Astrocyte (in vitro differentiated cells and primary cell): ENCODE measurements at regions not wholly inside any gene's neighbourhood (a gene's known extent, or its start where the extent isn't known, plus 50 kb on each side); places are given as distances from the start of the nearest gene placed in this dataset.
"Not testable (repeated sequence)": the region's sequence is repeated elsewhere in the genome, so short reads cannot be mapped to it uniquely, and the experiment has no call there.

Source experiments
- EZH2 ChIP-seq: IDR thresholded peaks from 2 replicates; pipeline ENCODE4 v1.6.1; 2012; ENCODE audit warnings: mild to moderate bottlenecking, low read length, inconsistent platforms; ENCODE audit not compliant: insufficient read depth
- TF ChIP-seq, protein P1 (sequence below): IDR thresholded peaks from 2 replicates; pipeline ENCODE4 v1.5.1; 2011; ENCODE audit warnings: low read depth, mild to moderate bottlenecking, inconsistent platforms, low read length, moderate library complexity; ENCODE audit not compliant: insufficient read depth

- TF ChIP-seq, protein P1, sequence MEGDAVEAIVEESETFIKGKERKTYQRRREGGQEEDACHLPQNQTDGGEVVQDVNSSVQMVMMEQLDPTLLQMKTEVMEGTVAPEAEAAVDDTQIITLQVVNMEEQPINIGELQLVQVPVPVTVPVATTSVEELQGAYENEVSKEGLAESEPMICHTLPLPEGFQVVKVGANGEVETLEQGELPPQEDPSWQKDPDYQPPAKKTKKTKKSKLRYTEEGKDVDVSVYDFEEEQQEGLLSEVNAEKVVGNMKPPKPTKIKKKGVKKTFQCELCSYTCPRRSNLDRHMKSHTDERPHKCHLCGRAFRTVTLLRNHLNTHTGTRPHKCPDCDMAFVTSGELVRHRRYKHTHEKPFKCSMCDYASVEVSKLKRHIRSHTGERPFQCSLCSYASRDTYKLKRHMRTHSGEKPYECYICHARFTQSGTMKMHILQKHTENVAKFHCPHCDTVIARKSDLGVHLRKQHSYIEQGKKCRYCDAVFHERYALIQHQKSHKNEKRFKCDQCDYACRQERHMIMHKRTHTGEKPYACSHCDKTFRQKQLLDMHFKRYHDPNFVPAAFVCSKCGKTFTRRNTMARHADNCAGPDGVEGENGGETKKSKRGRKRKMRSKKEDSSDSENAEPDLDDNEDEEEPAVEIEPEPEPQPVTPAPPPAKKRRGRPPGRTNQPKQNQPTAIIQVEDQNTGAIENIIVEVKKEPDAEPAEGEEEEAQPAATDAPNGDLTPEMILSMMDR, result not testable (repeated sequence)
- TF ChIP-seq EZH2, result not testable (repeated sequence)
These were observed 97.6 kb upstream of the HES1 start for GRCh38 chr3:194038346-194038745.
